ENCODE measurements at regions not wholly inside any gene's neighbourhood (a gene's known extent, or its start where the extent isn't known, plus 50 kb on each side); places are given as distances from the start of the nearest gene placed in this dataset.
"Not testable (repeated sequence)": the region's sequence is repeated elsewhere in the genome, so short reads cannot be mapped to it uniquely, and the experiment has no call there.

DNA sequence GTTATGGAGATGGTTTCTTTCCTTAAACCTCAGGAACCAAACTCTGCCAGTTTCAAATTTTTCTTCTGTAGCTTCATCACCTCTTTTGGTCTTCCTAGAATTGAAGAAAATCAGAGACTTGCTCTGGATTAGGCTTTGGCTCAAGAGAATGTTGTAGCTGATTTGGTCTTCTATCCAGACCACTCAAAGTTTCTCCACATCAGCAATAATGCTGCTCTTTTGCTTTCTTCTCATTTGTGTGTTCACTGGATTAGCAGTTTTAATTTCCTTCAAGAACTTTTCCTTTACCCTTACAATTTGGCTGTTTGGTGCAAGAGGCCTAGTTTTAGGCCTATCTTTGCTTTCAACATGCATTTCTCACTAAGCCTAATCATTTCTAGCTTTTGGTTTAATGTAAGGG lies 78.1 kb upstream of the PLCB4 start:
- DNase-seq (ENCODE audit: low spot score) = no peak

GRCh38 chr20:8994045-8994444 lies 74.8 kb upstream of the PLCB4 start:
- DNase-seq (ENCODE audit: low spot score) = no peak

DNA sequence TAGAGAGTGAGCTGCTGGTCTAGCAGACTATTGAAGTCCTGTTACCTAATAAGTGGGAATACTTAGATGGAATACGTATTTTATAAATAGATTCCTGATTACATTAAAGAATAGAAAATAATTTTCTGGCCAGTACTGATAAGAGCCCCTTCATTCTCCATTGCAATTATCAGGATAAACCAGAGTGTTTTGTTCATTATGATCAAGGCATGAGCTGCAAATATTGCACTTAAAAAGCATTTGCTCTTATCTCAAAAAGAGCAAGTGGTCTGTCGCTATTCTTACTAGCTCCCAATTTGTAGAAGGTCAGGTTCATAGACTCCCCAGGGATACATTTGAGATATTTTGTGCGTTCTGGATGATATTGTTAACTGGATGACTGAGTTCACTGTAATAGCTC lies 73.1 kb upstream of the PLCB4 start:
- no peak for DNase-seq (ENCODE audit: low spot score)

GRCh38 chr20:8996817-8997512 lies 71.9 kb upstream of the PLCB4 start:
- DNase-seq (ENCODE audit: low spot score) = no peak

- no peak for DNase-seq (ENCODE audit: low spot score)
These were observed 71.2 kb upstream of the PLCB4 start for GRCh38 chr20:8997701-8998117.

GRCh38 chr20:9011121-9011520 lies 57.8 kb upstream of the PLCB4 start:
- DNase-seq (ENCODE audit: low spot score) = no peak

GRCh38 chr20:9015232-9015983 lies 53.5 kb upstream of the PLCB4 start:
- not testable (repeated sequence) for DNase-seq (ENCODE audit: low spot score)

DNA sequence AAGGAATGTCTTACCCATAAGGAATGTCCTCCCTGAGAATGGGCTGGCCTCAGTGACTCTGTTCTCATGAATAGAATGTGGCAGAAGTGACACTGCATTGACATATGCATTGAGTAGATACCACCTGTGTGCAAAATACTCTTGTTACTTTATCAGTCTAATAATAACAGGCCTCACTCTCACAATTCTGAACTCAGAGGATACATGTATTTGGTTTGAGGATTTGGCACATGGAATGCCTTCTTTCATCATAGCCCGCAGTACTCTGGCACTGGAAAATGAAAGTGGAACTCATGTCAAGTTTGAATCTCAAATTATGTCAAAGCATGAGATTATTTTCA lies 52.9 kb upstream of the PLCB4 start:
- DNase-seq (ENCODE audit: low spot score) = no peak

GRCh38 chr20:9018346-9018745 lies 50.5 kb upstream of the PLCB4 start:
- no peak for DNase-seq (ENCODE audit: low spot score)

Data from globus pallidus (tissue), 1 donor.